Adrenal gland (tissue), 9 donors: ENCODE measurements at regions not wholly inside any gene's neighbourhood (a gene's known extent, or its start where the extent isn't known, plus 50 kb on each side); places are given as distances from the start of the nearest gene placed in this dataset.

Source experiments
- DNase-seq, 7 donors: peaks; one replicate each; pipeline ENCODE4 v3.0.0-alpha.2; 2019 to 2020
- H3K27ac ChIP-seq, 5 donors: fragments of 200-600 bp; sonication (generic) in 4 of 5; 1 replicate in 3 of 5; 2 replicates in 2 of 5; pipeline versions ENCODE4 v1.5.1 to v1.8.0; 2016 to 2020; ENCODE audit warnings: mild to moderate bottlenecking in 1 of 5
- H3K27me3 ChIP-seq: fragments of 200-600 bp; 2 replicates; pipeline ENCODE4 v1.8.0; 2021
- H3K36me3 ChIP-seq, 2 donors: fragments of 200-600 bp; replicated peaks in 1 of 2; 1 replicate in 1 of 2; 2 replicates in 1 of 2; pipeline versions ENCODE4 v1.5.1 to v1.8.0; 2018 to 2022
- H3K4me1 ChIP-seq, 2 donors: fragments of 200-600 bp; replicated peaks in 1 of 2; 1 replicate in 1 of 2; 2 replicates in 1 of 2; pipeline versions ENCODE4 v1.5.1 to v1.8.0; 2018 to 2021
- H3K4me3 ChIP-seq, 4 donors: fragments of 200-600 bp; sonication (generic) in 3 of 4; one replicate each; pipeline ENCODE4 v1.5.1; 2016 to 2018
- H3K9me3 ChIP-seq, 3 donors: fragments of 200-600 bp; sonication (generic) in 1 of 3; replicated peaks in 1 of 3; 1 replicate in 2 of 3; 2 replicates in 1 of 3; pipeline versions ENCODE4 v1.5.1 to v1.8.0; 2016 to 2021
- POLR2A ChIP-seq, 2 donors: fragments of 450-650 bp; IDR thresholded peaks; one replicate each; pipeline ENCODE4 v1.6.1; 2017; ENCODE audit warnings: antibody characterized with exemption in 2 of 2, mild to moderate bottlenecking in 2 of 2, moderate library complexity in 1 of 2
- WGBS, 4 donors: extraction: QIAGEN DNeasy Blood & Tissue Kit in 2 of 4; methylation state at CpG; one replicate each; pipeline versions ENCODE4 v1.1.5 to v1.1.7; 2013 to 2017; 5-methylcytosine and 5-hydroxymethylcytosine counted together
- intact Hi-C, 2 donors: fragments of 100-400 bp; cut with DNase I; formaldehyde crosslinking; loops; one replicate each; pipeline versions ENCODE4 v1.14.1 to v1.15.0; 2022 to 2023
- TF ChIP-seq, protein P1 (sequence below), 6 experiments: fragments of 450-650 bp in 4 of 6; fragments of 200-600 bp in 2 of 6; sonication (generic) in 1 of 6; IDR thresholded peaks; 1 replicate in 5 of 6; 2 replicates in 1 of 6; pipeline versions ENCODE4 v1.5.1 to v1.8.0; 2016 to 2021; ENCODE audit warnings: antibody characterized with exemption in 6 of 6, mild to moderate bottlenecking in 2 of 6, moderate library complexity in 1 of 6
- donor health status: healthy with polysubstance abuse.
- donor health status: Bipolar disorder and iron deficiency.
- donor health status: DM: yes; HTN: yes; CAD: no.
- donor health status: DM: no; HTN: no; CAD: no.
- donor health status: DM: no; HTN: no; CAD: no.

DNA sequence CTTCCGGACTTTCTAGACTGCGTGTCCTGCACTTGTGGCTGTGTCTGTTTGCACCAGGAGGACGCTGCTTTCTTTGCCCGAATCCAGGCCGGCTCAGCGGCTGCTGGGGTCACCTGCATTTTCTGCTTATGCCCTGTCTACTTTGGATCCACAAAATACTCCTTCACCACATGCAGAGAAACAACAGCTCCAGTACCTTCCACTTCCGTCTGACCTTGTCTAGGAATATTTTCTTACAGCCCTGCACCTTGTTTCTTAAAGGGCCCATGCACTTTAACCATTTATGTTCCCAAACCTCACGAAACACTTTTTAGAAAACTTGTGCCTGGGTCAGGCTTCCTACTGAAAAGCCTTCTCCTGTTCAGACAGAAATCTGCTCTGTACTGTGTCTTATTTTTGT lies 129.4 kb upstream of the NCK2 start:
- Histone ChIP-seq H3K36me3 (no peaks in the 10 kb centered on the region), H3K4me1 (no peaks in the 10 kb centered on the region), H3K4me3 (no peak overlapping the region), H3K27ac (no peak overlapping the region), H3K9me3 (no peaks in the 10 kb centered on the region), H3K27me3 (no peaks in the 10 kb centered on the region)
- WGBS, 4 donors: 61 to 74% (median 65%) methylated on average over 8 of the region's 8 CpGs
- intact Hi-C loops: no loop called here
- TF ChIP-seq, protein P1, sequence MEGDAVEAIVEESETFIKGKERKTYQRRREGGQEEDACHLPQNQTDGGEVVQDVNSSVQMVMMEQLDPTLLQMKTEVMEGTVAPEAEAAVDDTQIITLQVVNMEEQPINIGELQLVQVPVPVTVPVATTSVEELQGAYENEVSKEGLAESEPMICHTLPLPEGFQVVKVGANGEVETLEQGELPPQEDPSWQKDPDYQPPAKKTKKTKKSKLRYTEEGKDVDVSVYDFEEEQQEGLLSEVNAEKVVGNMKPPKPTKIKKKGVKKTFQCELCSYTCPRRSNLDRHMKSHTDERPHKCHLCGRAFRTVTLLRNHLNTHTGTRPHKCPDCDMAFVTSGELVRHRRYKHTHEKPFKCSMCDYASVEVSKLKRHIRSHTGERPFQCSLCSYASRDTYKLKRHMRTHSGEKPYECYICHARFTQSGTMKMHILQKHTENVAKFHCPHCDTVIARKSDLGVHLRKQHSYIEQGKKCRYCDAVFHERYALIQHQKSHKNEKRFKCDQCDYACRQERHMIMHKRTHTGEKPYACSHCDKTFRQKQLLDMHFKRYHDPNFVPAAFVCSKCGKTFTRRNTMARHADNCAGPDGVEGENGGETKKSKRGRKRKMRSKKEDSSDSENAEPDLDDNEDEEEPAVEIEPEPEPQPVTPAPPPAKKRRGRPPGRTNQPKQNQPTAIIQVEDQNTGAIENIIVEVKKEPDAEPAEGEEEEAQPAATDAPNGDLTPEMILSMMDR (IDR thresholded peaks at IDR 0.05): no peak
- no peak for DNase-seq

DNA sequence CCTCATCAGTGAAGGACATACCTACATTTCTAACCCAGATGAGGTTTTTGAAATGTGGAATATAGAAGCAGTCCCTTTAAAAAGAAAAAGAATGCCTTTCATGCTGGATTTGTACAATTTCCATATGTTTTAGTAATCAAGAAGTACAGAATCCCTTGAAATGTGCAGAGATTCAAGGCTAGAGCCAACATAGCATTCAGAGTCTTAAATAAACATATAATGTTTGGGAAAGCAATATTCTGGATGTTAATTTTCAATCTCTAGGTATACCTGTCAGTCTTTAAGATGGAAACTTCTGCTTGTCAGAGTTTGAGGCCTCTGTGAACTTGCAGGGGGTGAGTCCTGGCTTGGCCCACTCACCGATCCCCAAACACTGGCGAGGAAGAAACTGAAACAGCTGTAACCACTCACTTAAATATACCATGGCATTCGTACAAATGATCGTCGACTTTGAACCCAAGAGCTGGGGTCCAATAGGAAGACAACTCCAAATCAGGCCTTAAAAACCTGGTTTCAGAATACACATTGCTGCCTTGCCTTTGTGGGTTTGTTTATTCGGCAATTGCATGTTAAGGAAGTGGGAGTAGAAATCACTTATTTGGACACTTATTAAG lies 132.8 kb upstream of the NCK2 start:
- no peak overlapping the region for H3K4me3 ChIP-seq
- intact Hi-C loops: no loop called here
- H3K27ac ChIP-seq: no peak overlapping the region
- no peaks in the 10 kb centered on the region for H3K4me1 ChIP-seq
- H3K9me3 ChIP-seq: no peaks in the 10 kb centered on the region
- no peak for DNase-seq
- H3K27me3 ChIP-seq: no peaks in the 10 kb centered on the region
- WGBS, 4 donors: 78 to 89% (median 81%) methylated on average over 6 of the region's 6 CpGs
- H3K36me3 ChIP-seq: no peaks in the 10 kb centered on the region
- TF ChIP-seq, protein P1 (IDR thresholded peaks at IDR 0.05): no peak

DNA sequence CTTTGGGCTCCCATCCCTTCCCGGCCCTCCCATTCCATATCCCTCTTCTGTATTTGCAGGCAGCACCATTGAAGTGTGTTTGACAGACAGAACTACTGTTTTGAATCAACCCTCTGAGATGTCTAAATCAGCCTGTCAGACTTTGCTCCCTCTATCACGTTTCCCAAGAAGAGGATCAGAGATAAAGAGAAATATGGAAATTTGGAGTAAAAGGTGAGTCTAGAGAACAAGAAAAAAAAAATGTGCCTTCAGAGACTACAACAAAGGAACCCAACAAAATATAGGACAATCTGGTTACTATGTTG lies 133.4 kb upstream of the NCK2 start:
- no peak for DNase-seq
- Histone ChIP-seq H3K27ac (no peak overlapping the region), H3K27me3 (no peaks in the 10 kb centered on the region), H3K4me3 (no peak overlapping the region), H3K4me1 (no peaks in the 10 kb centered on the region), H3K36me3 (no peaks in the 10 kb centered on the region), H3K9me3 (no peaks in the 10 kb centered on the region)
- intact Hi-C loops: no loop called here
- TF ChIP-seq, protein P1 (IDR thresholded peaks at IDR 0.05): no peak
- no peak for TF ChIP-seq POLR2A (IDR thresholded peaks at IDR 0.05)
- WGBS, 4 donors: 74 to 83% (median 80%) methylated on average over 2 of the region's 2 CpGs

DNA sequence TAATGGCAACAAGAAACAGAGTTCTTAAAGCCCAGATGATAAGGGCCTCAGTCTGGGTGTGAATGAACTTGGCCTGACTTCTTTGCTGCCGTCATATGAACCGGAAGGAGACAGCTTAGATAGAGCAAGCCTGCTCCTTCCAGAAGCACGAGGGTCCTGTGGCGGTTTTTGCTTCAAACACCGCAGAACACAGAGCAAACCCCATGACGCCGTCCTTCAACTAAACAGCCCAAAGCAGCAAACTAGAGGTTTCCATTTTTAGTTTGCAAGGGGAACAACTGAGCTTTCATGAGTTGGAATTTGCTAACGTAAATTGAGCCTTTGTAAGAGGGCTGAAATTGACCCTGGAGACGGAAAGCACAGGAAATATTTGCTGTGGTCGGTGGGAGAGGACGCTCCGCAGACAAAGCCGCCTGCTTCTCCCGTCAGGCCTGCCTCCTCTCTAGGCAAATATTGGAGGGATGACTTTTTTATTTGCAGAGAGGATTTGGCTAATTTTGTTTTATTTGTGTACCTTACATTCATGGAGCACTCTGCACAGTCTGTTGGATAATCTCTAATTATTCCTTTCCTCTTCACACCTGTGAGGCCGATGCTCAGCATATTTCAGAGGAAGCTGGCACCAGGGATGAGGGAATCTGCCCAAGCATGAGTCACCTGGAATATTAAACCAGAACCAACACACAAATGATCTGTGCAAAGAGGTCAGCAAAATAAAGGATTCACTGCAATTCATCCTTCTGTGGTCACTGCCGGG lies 134.0 kb upstream of the NCK2 start:
- no peak for DNase-seq
- peaks cover 0 to under 1% of the 10 kb centered on the region in 2 donors for H3K4me1 ChIP-seq

More for the DNA sequence above, 134.0 kb upstream of the NCK2 start:
- 83 to 87% (median 85%) methylated on average over 16 of the region's 16 CpGs for WGBS, 4 donors
- no peak overlapping the region for H3K4me3 ChIP-seq
- no peaks in the 10 kb centered on the region for H3K9me3 ChIP-seq
- TF ChIP-seq, protein P1 (IDR thresholded peaks at IDR 0.05): no peak
- TF ChIP-seq POLR2A (IDR thresholded peaks at IDR 0.05): no peak
- no peaks in the 10 kb centered on the region for H3K27me3 ChIP-seq
- H3K27ac ChIP-seq: no peak overlapping the region
- no peaks in the 10 kb centered on the region for H3K36me3 ChIP-seq
- intact Hi-C loops: no loop called here
